Ecto neural progenitor cell (in vitro differentiated cells): ENCODE measurements at regions not wholly inside any gene's neighbourhood (a gene's known extent, or its start where the extent isn't known, plus 50 kb on each side); places are given as distances from the start of the nearest gene placed in this dataset.
"Not testable (repeated sequence)": the region's sequence is repeated elsewhere in the genome, so short reads cannot be mapped to it uniquely, and the experiment has no call there.

Source experiments
- DNase-seq: peaks from one replicate; pipeline ENCODE4 v3.0.0-alpha.2; 2018; ENCODE audit warnings: low spot score

DNA sequence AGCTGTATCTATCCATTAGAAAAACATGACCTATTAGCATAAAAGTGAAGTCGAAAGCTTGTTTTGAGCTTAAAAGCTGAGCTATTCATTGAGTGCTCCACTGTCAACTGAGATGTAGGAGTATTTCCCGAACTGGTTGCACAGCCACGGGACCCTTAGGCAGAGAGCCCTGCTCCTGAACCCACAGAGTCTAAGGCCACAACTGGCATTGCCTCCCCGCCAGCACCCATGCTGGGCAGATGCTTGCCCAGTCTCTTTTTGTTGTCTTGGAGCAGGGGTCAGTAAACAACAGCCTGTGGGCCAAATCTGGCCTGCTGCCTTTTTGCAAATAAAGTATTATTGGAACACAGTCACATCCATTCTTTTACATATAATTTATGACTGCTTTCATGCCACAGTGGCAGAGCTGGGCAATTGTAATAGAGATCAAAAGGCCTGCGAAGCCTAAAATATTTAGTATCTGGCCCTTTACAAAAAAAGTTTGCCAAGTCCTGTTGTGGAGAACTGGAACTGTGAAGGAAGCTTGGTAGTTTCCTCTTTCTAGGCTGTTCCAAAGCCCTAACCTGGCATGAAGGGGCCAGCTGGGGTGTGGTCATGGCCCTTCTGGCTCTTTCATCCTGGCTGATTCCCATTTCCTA, 58.4 kb upstream of the WAPL start:
- DNase-seq: no peak

DNA sequence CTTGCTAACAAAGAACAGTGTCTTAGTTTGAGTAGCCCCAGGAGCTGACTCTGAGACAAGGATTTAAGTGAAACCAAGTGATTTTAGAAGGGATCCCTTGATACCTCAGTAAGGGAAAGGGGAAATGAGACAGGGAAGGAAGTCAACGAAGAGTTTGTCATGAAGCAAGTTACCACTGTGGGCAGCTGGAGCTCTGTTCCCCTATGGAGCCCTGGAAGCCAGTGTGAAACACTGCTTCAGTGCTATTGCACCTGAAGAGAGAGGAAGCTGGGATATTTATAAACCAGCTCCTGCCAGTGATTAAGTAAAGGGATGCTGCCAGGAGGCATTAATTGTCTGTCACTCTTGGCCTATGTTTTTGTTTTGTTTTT, 58.9 kb upstream of the WAPL start:
- no peak for DNase-seq

DNA sequence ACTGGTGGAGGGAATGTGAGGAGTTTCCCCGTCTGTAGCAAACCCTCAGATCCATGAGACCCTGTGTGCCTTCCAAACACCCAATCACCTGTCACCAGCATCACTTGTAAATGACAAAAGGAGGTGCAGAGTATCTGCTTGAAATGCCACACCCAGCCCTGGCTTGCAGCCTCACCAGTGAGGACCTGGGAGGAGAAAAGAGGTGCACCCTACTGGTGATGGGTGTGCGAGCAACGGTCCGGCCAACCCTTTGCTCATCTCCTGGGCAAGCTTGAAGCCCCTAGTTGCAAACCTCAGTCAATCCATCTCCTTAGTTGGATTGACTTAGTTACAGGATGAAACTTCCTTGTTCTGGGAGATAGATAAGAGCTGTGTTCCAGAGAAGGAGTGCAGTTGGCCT, 62.4 kb upstream of the WAPL start:
- no peak for DNase-seq

DNA sequence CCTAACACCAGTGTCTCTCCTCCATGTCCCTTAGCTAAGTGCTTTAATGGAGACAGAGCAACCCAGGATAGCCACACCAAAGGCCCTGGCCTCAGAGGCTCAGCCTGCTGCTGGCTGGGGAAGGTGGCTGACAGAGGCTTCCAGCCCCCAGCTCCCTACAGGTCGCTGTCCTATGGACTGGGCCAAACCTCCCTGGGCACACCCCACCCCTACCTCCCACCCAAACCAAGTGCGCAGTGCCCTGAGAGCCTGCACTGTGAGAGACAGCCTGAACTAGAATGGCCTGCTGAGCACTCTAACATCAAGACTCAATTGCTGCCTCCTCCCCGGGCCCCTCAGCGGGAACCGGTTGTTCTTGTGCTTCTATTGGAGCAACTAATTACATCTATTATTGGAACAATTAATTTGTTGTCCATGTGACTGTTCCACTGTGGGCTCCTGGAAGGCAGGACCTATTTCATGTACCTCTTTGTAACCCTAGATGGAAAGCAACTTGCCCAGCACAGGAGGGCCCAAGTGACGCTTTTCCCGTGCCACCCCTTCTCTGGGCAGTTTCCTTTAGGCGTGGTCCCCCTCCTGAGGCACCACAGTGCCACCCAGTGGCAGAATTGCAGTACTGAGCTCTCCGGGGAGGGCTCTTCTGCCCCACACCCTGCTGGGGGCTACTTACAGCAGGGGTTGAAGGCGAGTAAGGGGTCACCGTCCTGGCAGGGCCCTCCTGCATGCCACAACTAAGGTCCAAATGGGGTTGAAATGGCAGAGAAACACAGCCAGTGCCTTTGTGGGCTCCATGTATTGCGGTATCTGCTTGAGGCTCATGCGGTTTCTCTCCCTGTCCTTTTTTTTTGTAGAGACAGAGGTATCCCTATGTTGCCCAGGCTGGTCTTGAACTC, 63.7 kb upstream of the WAPL start:
- DNase-seq: peak; percentile 83

DNA sequence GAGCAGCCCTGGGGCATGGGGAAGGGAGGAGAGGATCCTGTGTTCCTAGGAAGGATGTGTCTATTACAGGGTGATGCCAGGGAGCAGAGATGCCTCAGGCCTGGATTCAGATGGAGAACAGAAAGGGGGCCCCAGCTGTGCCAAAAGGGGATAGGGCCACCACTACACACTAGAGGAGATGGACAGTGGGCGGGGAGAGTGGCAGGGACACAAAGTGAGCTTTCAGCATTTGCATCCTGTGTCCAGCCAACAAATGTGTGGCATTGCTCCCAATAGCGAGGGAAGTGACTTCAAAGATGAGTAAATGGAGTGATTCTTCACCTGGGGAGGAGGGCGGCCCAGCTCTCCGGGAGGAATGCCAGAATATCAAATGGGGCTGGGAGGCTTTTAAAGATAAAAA, 64.9 kb upstream of the WAPL start:
- DNase-seq: no peak

DNA sequence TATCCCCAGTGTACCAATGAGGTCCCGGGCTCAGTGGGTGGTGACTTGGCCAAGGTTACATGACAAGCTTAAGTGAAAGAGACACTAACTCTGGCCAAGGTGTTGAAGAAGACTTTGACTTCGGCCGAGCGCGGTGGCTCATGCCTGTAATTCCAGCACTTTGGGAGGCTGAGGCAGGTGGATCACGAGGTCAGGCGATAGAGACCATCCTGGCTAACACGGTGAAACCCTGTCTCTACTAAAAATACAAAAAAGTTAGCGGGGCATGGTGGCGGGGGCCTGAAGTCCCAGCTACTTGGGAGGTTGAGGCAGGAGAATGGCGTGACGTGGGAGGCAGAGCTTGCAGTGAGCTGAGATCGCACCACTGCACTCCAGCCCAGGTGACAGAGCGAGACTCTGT, 65.6 kb upstream of the OPN4 start:
- DNase-seq: not testable (repeated sequence)

DNA sequence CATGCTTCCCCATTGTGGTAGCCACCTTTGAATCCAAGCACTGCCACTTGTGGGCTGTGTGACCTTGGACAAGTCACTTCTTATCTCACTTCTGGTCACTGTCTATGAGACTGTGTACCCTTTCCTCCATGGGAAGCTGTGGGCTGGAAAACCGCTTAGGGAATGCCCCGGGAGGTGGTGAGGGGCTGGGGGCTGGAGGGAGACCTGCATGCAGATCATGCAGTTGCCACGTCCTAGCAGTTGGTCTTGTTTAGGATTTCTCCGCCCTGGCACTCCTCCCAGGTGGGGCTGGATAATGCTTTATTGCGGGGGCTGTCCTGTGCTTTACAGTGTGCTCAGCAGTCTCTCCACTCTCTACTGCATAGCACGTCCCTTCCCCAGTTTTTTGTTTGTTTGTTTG, 62.9 kb upstream of the OPN4 start:
- DNase-seq: no peak

DNA sequence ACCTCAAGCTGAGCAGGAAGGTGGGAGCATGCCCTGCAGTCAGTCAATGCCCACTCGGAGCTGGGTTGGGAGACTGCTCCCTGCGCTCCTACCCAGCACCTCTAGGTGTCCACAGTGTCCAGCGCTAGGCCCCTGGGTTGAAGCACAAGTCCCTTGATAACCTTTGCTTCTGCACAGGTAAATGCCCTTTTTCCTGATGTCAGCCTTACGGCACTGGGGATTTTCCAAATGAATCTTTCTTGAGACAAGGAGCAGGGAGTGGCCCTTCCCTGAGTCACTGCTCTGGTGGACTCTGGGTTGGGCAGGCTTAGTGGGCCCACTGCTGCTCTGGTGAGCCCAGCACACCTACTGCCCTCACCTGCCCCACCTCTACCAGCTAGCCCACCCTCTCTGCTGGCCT, 61.9 kb upstream of the OPN4 start:
- DNase-seq: no peak

DNA sequence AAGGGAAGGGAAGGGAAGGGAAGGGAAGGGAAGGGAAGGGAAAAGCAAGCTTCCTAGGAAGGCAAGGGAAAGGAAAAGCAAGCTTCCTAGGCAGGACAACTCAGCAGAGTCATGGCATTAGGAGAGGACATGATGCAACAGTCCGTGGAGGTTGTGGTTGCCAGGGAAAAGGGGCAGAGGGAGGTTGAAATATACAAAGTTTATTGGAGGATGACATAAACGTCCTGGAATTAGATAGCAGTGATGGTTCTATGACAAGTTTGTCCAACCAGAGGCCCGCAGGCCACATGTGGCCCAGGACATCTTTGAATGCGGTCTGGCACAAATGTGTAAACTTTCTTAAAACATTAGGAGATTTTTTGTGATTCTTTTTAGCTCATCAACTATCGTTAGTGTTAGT, 59.8 kb upstream of the OPN4 start:
- DNase-seq: no peak

DNA sequence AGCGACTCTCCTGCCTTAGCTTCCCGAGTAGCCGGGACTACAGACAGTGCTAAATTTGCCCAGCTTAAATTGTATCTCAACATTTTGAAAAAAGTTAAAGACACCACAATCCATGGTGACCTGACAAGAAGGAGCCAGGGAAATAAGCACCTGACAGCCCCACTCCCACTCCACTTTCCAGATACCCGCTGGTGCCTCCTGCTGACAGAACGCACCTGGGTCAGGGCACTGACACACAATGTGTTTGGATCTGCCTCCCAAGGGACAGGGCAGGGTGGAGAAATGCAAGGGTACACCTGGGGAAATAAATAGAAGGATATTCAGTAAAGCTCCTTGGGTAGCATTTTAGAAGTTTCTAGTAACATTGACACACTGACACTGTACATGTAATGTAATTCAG, 58.9 kb upstream of the OPN4 start:
- no peak for DNase-seq

DNA sequence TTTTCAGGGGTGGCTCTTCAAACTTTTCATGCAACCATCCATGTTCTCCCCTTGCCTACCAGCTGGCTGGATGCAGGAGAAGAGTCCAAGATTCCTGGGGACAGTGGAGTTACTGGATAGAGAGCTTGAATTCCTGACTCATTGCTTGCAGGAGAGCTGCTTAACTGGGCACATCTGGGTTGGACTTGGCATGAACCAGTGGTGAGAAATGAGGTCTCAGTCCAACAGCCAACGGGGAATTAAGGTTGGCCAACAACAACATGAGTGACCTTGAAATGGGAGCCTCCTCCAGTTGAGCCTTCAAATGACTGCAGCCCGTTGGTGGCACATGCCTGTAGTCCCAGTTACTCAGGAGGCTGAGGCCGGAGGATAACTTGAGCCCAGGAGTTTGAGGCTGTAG, 58.1 kb upstream of the OPN4 start:
- DNase-seq: no peak

DNA sequence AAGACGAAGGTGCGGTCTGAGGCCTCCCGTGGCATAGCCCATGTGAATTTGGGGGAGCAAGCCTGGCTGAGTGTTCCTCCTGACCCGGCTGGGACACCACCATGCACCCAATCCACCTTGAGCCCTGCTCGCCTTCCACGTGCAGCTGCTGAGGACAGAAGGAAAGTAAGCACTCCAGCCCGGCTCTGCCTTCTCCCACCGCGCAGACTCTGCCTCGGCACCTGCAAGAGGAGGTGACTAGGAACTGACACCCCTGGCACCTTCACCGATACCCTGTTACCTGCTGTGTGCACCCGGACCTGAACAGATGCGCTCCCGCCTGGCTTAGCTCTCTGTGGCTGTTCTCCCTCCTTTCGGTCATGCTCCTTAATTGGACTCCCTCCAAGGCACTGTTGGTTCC, 57.0 kb upstream of the OPN4 start:
- no peak for DNase-seq

DNA sequence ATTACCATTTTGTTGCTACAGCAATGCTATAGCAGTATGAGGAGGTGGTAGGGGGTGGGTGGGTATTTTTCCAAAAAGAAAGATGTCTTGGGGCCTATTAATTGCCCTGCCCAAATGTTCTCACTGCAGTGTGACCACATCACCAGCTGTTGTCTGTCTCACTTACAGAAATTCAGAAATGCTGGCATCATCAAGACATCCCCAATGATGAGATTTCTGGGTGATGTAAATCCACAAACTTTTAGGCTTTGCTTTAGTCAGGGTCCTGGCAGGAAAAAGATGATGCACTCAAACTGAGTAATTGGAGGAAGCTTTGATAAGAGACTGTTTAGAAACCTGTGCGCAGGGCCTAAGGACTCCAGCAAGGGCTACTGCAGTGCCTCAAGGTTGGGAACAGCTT, 56.2 kb upstream of the OPN4 start:
- DNase-seq: no peak

DNA sequence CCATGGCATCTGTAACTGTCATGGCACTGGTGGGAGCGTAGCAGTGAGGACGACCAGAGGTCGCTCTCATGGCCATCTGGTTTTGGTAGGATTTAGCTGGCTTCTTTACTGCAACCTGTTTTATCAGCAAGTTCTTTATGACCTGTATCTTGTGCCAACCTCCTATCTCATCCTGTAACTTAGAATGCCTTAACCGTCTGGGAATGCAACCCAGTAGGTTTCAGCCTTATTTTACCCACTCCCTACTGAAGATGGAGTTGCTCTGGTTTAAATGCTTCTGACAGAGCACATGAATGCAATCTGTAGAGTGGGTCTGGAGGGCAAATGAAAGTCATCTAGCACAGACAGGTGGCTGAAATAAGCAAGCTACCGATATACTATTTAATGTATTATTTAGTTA, 55.3 kb upstream of the OPN4 start:
- DNase-seq: no peak

DNA sequence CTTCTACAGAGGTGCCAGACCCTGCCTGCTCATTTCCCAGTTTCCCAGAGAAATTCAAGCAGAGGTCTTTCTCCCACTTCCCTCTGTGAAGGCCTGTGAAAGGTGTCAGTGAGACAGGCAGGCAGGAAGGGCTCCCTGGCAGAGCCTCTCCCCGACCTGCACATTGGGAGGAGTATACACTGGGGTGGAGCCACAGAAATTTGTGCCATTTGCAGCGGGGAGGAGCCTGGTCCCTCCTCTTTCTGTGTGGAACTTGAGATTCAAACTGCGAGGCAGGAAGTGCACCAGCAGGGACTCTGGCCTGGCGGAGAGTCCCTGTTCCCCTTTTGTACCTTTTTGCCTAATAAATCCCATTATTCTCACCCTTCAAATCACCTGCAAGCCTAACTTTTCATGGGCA, 54.6 kb upstream of the OPN4 start:
- peak; percentile 57 for DNase-seq

DNA sequence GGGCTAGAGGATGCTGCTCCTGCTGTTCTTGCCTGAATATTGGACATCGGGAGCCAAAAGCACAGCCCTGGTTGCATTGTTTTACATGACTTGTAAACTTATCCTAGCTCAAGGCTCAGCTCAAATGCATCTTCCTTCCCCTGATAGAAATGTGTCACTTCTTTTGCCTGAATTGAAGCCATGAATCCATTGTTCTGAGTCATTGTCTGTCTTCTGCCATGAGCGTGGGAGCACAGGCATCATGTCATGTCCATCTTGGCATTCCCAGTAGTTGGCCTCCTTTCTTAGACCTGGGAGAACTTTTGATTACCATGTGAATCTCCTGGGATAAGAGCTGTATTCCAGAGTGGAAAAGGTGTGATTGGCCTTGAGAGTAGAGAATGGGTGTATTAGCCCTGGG, 54.1 kb upstream of the OPN4 start:
- DNase-seq: no peak

DNA sequence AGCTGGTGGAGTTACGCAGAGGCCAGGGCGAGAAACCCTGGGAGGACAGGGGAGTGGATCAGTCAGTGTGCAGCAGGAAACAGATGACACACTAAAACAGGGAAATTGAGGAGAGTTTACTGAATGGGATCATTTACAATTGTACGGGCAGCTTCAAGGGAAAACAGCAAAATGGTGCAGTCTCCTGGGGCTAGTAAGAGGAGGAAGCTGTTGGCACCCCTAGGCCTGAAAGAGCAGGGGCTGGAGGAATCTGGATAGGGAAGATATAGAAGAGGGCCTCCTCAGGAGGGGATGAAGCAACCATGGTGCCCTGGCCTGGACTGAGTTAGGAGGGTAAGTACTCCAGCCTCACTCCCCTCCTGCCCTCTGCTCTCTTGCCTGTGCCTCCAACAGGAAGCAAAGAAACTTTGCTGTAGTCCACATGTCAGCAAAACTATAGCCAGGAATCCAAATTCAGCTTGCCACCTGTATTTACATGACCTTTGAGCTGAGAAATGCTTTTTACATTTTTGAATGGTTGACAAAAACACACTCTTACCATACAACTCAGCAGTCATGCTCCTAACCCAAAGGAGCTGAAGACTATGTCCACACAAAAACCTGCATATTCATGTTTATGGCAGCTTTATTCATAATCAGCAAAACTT, 52.3 kb upstream of the OPN4 start:
- DNase-seq: no peak

DNA sequence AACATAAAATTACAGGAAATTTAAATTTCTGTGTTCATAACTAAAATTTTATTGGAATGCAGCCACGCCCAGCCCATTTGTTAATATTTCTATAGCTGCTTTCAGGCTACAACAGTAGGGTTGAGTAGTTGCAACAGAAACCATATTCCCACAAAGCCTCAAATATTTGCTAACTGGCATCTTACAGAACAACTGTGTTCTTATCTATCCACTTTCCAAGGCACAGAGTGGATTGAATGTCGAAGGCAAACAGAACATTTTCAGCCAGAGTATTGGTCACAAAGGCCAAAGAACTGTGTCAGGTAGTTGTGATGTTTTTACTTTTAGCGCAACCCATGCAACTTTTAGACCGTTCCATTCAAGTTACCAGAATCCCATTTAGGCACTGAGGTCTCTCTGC, 51.1 kb upstream of the OPN4 start:
- DNase-seq: no peak
